ENCODE measurements at regions not wholly inside any gene's neighbourhood (a gene's known extent, or its start where the extent isn't known, plus 50 kb on each side); places are given as distances from the start of the nearest gene placed in this dataset.

- no peak for TF ChIP-seq CTCF (IDR thresholded peaks at IDR 0.05)
- TF ChIP-seq POLR2A (IDR thresholded peaks at IDR 0.05): no peak
- no peak for TF ChIP-seq EP300 (IDR thresholded peaks at IDR 0.05)
These were observed 74.0 kb upstream of the PKP2 start for GRCh38 chr12:32970465-32971110.

All from sigmoid colon (tissue), 4 donors.